ENCODE measurements at regions not wholly inside any gene's neighbourhood (a gene's known extent, or its start where the extent isn't known, plus 50 kb on each side); places are given as distances from the start of the nearest gene placed in this dataset.

DNA sequence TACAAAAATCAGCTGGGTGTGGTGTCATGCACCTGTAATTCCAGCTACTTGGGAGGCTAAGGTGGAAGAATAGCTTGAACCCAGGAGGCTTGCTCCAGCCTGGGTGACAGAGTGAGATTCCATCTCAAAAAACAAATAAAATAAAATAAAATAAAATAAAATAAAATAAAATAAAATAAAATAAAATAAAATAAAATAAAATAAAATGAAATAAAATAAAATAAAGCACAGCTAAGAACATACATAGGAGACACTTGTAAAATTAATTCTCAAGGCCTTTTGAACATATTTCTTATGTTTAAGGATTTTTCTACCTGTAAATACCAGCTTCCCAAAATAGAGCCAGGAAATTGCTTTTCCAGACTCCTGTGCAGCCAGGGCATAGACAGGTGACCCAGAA is 703.0 kb downstream of the ZPLD1 start:
- no peak for TF ChIP-seq ZNF8 (CRISPR knock-in tag; IDR thresholded peaks at IDR 0.05)
- no peak for TF ChIP-seq ARNTL (CRISPR knock-in tag; IDR thresholded peaks at IDR 0.05; ENCODE audit: borderline replicate concordance, low read depth)
- no peak for TF ChIP-seq ZNF565 (CRISPR knock-in tag; conservative IDR thresholded peaks at IDR 0.05; ENCODE audit: low read depth)
- no peak for TF ChIP-seq CSDC2 (CRISPR knock-in tag; IDR thresholded peaks at IDR 0.05)
- TF ChIP-seq, protein P1, sequence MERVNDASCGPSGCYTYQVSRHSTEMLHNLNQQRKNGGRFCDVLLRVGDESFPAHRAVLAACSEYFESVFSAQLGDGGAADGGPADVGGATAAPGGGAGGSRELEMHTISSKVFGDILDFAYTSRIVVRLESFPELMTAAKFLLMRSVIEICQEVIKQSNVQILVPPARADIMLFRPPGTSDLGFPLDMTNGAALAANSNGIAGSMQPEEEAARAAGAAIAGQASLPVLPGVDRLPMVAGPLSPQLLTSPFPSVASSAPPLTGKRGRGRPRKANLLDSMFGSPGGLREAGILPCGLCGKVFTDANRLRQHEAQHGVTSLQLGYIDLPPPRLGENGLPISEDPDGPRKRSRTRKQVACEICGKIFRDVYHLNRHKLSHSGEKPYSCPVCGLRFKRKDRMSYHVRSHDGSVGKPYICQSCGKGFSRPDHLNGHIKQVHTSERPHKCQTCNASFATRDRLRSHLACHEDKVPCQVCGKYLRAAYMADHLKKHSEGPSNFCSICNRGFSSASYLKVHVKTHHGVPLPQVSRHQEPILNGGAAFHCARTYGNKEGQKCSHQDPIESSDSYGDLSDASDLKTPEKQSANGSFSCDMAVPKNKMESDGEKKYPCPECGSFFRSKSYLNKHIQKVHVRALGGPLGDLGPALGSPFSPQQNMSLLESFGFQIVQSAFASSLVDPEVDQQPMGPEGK (CRISPR knock-in tag; IDR thresholded peaks at IDR 0.05; ENCODE audit: borderline replicate concordance): no peak
- no peak for TF ChIP-seq ZNF70 (CRISPR knock-in tag; IDR thresholded peaks at IDR 0.05)
- TF ChIP-seq ZFP3 (CRISPR knock-in tag; IDR thresholded peaks at IDR 0.05): no peak
- TF ChIP-seq ZFP30 (CRISPR knock-in tag; IDR thresholded peaks at IDR 0.05): no peak
- TF ChIP-seq ISL1 (CRISPR knock-in tag; IDR thresholded peaks at IDR 0.05): no peak
- TF ChIP-seq, protein P2, sequence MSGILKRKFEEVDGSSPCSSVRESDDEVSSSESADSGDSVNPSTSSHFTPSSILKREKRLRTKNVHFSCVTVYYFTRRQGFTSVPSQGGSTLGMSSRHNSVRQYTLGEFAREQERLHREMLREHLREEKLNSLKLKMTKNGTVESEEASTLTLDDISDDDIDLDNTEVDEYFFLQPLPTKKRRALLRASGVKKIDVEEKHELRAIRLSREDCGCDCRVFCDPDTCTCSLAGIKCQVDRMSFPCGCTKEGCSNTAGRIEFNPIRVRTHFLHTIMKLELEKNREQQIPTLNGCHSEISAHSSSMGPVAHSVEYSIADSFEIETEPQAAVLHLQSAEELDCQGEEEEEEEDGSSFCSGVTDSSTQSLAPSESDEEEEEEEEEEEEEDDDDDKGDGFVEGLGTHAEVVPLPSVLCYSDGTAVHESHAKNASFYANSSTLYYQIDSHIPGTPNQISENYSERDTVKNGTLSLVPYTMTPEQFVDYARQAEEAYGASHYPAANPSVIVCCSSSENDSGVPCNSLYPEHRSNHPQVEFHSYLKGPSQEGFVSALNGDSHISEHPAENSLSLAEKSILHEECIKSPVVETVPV (CRISPR knock-in tag; IDR thresholded peaks at IDR 0.05): no peak
- no peak for TF ChIP-seq RARB (CRISPR knock-in tag; IDR thresholded peaks at IDR 0.05)
- no peak for TF ChIP-seq PPARA (CRISPR knock-in tag; IDR thresholded peaks at IDR 0.05; ENCODE audit: borderline replicate concordance)
- TF ChIP-seq, protein P3, sequence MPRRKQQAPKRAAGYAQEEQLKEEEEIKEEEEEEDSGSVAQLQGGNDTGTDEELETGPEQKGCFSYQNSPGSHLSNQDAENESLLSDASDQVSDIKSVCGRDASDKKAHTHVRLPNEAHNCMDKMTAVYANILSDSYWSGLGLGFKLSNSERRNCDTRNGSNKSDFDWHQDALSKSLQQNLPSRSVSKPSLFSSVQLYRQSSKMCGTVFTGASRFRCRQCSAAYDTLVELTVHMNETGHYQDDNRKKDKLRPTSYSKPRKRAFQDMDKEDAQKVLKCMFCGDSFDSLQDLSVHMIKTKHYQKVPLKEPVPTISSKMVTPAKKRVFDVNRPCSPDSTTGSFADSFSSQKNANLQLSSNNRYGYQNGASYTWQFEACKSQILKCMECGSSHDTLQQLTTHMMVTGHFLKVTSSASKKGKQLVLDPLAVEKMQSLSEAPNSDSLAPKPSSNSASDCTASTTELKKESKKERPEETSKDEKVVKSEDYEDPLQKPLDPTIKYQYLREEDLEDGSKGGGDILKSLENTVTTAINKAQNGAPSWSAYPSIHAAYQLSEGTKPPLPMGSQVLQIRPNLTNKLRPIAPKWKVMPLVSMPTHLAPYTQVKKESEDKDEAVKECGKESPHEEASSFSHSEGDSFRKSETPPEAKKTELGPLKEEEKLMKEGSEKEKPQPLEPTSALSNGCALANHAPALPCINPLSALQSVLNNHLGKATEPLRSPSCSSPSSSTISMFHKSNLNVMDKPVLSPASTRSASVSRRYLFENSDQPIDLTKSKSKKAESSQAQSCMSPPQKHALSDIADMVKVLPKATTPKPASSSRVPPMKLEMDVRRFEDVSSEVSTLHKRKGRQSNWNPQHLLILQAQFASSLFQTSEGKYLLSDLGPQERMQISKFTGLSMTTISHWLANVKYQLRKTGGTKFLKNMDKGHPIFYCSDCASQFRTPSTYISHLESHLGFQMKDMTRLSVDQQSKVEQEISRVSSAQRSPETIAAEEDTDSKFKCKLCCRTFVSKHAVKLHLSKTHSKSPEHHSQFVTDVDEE (CRISPR knock-in tag; IDR thresholded peaks at IDR 0.05): no peak
- no peak for TF ChIP-seq OSR1 (CRISPR knock-in tag; IDR thresholded peaks at IDR 0.05)
